ENCODE measurements at regions not wholly inside any gene's neighbourhood (a gene's known extent, or its start where the extent isn't known, plus 50 kb on each side); places are given as distances from the start of the nearest gene placed in this dataset.

GRCh38 chr10:21052709-21053104 is 155.6 kb upstream of the NEBL start:
- TF ChIP-seq CTCF (IDR thresholded peaks at IDR 0.05) = no peak
- no peak for TF ChIP-seq POLR2AphosphoS5 (IDR thresholded peaks at IDR 0.05; ENCODE audit: low read depth, low read length)
- no peak for TF ChIP-seq SIN3A (IDR thresholded peaks at IDR 0.05; ENCODE audit: borderline replicate concordance, insufficient read depth, low read depth, low read length)
- TF ChIP-seq REST (IDR thresholded peaks at IDR 0.05; ENCODE audit: insufficient read depth in 1 of 2, low read depth in 2 of 2, low read length in 1 of 2) = no peak
